ENCODE measurements at regions not wholly inside any gene's neighbourhood (a gene's known extent, or its start where the extent isn't known, plus 50 kb on each side); places are given as distances from the start of the nearest gene placed in this dataset.

GRCh38 chr18:25873833-25874232 lies 216.6 kb downstream of the SS18 start:
- WGBS, 3 donors = 67 to 74% (median 73%) methylated on average over 3 of the region's 3 CpGs
- no peaks in the 10 kb centered on the region for H3K36me3 ChIP-seq

GRCh38 chr18:25866331-25866730 lies 224.1 kb downstream of the SS18 start:
- intact Hi-C loops (cut with DNase I) = no loop called here

More at GRCh38 chr18:25873833-25874232, 216.6 kb downstream of the SS18 start:
- intact Hi-C loops (cut with DNase I) = loop anchor here in 1 of 4 donors (10.0 kb wide), 1 partner anchor 59 kb away; no protein-coding TSS in a partner anchor
- H3K27ac ChIP-seq = no peak overlapping the region
- no peak for TF ChIP-seq EP300 (IDR thresholded peaks at IDR 0.05)
- TF ChIP-seq CTCF (IDR thresholded peaks at IDR 0.05) = no peak
- no peak for DNase-seq
- H3K9me3 ChIP-seq = no peaks in the 10 kb centered on the region
- H3K4me3 ChIP-seq = no peak overlapping the region
- H3K27me3 ChIP-seq = no peaks in the 10 kb centered on the region
- H3K4me1 ChIP-seq (ENCODE audit: insufficient read depth) = peaks cover 3% of the 10 kb centered on the region

GRCh38 chr18:25862881-25863600 lies 227.4 kb downstream of the SS18 start:
- WGBS, 3 donors = 69 to 83% (median 69%) methylated on average over 9 of the region's 9 CpGs
- no peak for TF ChIP-seq EP300 (IDR thresholded peaks at IDR 0.05)
- TF ChIP-seq CTCF (IDR thresholded peaks at IDR 0.05) = no peak
- no peak for TF ChIP-seq POLR2A (IDR thresholded peaks at IDR 0.05)
- Histone ChIP-seq H3K27me3 (no peaks in the 10 kb centered on the region), H3K36me3 (no peaks in the 10 kb centered on the region), H3K4me1 (ENCODE audit: insufficient read depth) (no peaks in the 10 kb centered on the region), H3K4me3 (no peak overlapping the region), H3K9me3 (no peaks in the 10 kb centered on the region), H3K27ac (no peak overlapping the region)
- DNase-seq = no peak
- intact Hi-C loops (cut with DNase I) = no loop called here

More at GRCh38 chr18:25866331-25866730, 224.1 kb downstream of the SS18 start:
- WGBS, 3 donors = 54 to 71% (median 56%) methylated on average over 3 of the region's 3 CpGs
- H3K9me3 ChIP-seq = no peaks in the 10 kb centered on the region
- H3K36me3 ChIP-seq = no peaks in the 10 kb centered on the region
- no peak overlapping the region for H3K4me3 ChIP-seq
- no peaks in the 10 kb centered on the region for H3K27me3 ChIP-seq
- no peak for TF ChIP-seq POLR2A (IDR thresholded peaks at IDR 0.05)
- no peak for TF ChIP-seq EP300 (IDR thresholded peaks at IDR 0.05)
- no peak for TF ChIP-seq CTCF (IDR thresholded peaks at IDR 0.05)
- no peaks in the 10 kb centered on the region for H3K4me1 ChIP-seq (ENCODE audit: insufficient read depth)
- no peak for DNase-seq
- H3K27ac ChIP-seq = no peak overlapping the region

- H3K27me3 ChIP-seq = no peaks in the 10 kb centered on the region
- H3K36me3 ChIP-seq = no peaks in the 10 kb centered on the region
- H3K9me3 ChIP-seq = no peaks in the 10 kb centered on the region
- no peak for TF ChIP-seq CTCF (IDR thresholded peaks at IDR 0.05)
- no peak for TF ChIP-seq POLR2A (IDR thresholded peaks at IDR 0.05)
- no peak for TF ChIP-seq EP300 (IDR thresholded peaks at IDR 0.05)
- DNase-seq = no peak
- intact Hi-C loops (cut with DNase I) = no loop called here
- WGBS, 3 donors = 89 to 93% (median 90%) methylated on average over 7 of the region's 7 CpGs
- H3K4me3 ChIP-seq = no peak overlapping the region
- H3K27ac ChIP-seq = no peak overlapping the region
- H3K4me1 ChIP-seq (ENCODE audit: insufficient read depth) = no peaks in the 10 kb centered on the region
Measured at GRCh38 chr18:25853691-25854433, 236.6 kb downstream of the SS18 start.

Measured in ovary (tissue), 7 donors.